B cell (primary cell): ENCODE measurements at regions not wholly inside any gene's neighbourhood (a gene's known extent, or its start where the extent isn't known, plus 50 kb on each side); places are given as distances from the start of the nearest gene placed in this dataset.

Source experiments
- ATAC-seq: fragments of 200-7000 bp; cut with Tn5 transposase; one replicate; pipeline ENCODE4 v1.10.0; 2021; ENCODE audit warnings: low read depth, mild to moderate bottlenecking, moderate number of reproducible peaks, moderate library complexity
- CTCF ChIA-PET: fragments of 350-600 bp; sonication (Branson Sonifier 250); formaldehyde crosslinking; loops from one replicate; lab custom pipeline; 2021; ENCODE audit warnings: antibody characterized with exemption, inconsistent platforms; lab: Charles Lee
- POLR2A ChIA-PET: fragments of 350-600 bp; sonication (Branson Sonifier 250); formaldehyde crosslinking; loops from one replicate; lab custom pipeline; 2021; ENCODE audit warnings: antibody characterized with exemption; lab: Charles Lee
- DNase-seq: peaks from one replicate; pipeline ENCODE4 v3.0.0; 2013
- H2AFZ ChIP-seq: 2 replicates; pipeline ENCODE4 v1.6.1; 2012; ENCODE audit warnings: mild to moderate bottlenecking, low read depth, low read length; ENCODE audit not compliant: insufficient read depth, poor library complexity, severe bottlenecking
- H3K27ac ChIP-seq, 2 donors: 1 replicate in 1 of 2; 2 replicates in 1 of 2; pipeline ENCODE4 v1.5.1; 2012 to 2013; ENCODE audit warnings: low read length in 2 of 2, mild to moderate bottlenecking in 2 of 2, moderate library complexity in 1 of 2
- H3K27me3 ChIP-seq, 4 experiments: fragments of 200-600 bp in 1 of 4; sonication (generic) in 1 of 4; replicated peaks in 1 of 4; 1 replicate in 2 of 4; 2 replicates in 2 of 4; pipeline versions ENCODE4 v1.6.1 to v1.7.0; 2013 to 2016; ENCODE audit warnings: low read length in 3 of 4, mild to moderate bottlenecking in 2 of 4, mixed read lengths in 1 of 4, moderate library complexity in 1 of 4; ENCODE audit not compliant: insufficient read depth in 4 of 4, control insufficient read depth in 3 of 4; ENCODE audit errors: control extremely low read depth in 1 of 4
- H3K36me3 ChIP-seq, 2 experiments: replicated peaks in 1 of 2; 1 replicate in 1 of 2; 2 replicates in 1 of 2; pipeline versions ENCODE4 v1.6.1 to v1.7.1; 2013; ENCODE audit warnings: low read length in 1 of 2; ENCODE audit not compliant: insufficient read depth in 2 of 2, control insufficient read depth in 1 of 2; ENCODE audit errors: control extremely low read depth in 1 of 2, extremely low read depth in 1 of 2
- H3K4me1 ChIP-seq, 2 donors: fragments of 200-600 bp in 1 of 2; sonication (generic) in 1 of 2; 1 replicate in 1 of 2; 2 replicates in 1 of 2; pipeline versions ENCODE4 v1.5.1 to v1.6.1; 2013 to 2017; ENCODE audit warnings: low read length in 2 of 2; ENCODE audit not compliant: control insufficient read depth in 2 of 2, insufficient read depth in 2 of 2
- H3K4me2 ChIP-seq: replicated peaks from 2 replicates; pipeline ENCODE3; 2012; ENCODE audit warnings: mild to moderate bottlenecking, low read depth, low read length; ENCODE audit not compliant: poor library complexity, severe bottlenecking
- H3K4me3 ChIP-seq, 5 experiments: fragments of 200-600 bp in 1 of 5; sonication (generic) in 1 of 5; 1 replicate in 3 of 5; 2 replicates in 2 of 5; pipeline versions ENCODE4 v1.5.1 to v1.7.0; 2011 to 2016; ENCODE audit warnings: low read length in 4 of 5, mild to moderate bottlenecking in 4 of 5, low read depth in 2 of 5, control low read depth in 1 of 5, moderate library complexity in 1 of 5; ENCODE audit not compliant: insufficient read depth in 1 of 5; ENCODE audit errors: control extremely low read depth in 1 of 5, extremely low read depth in 1 of 5
- H3K79me2 ChIP-seq: fragments of 200-600 bp; sonication (generic); one replicate; pipeline ENCODE4 v1.6.0; 2016; ENCODE audit warnings: low read length; ENCODE audit not compliant: control insufficient read depth, insufficient read depth
- H3K9ac ChIP-seq: fragments of 200-600 bp; sonication (generic); 2 replicates; pipeline ENCODE4 v1.6.1; 2017; ENCODE audit warnings: mild to moderate bottlenecking, low read length, moderate library complexity
- H3K9me3 ChIP-seq, 3 donors: one replicate each; pipeline versions ENCODE4 v1.6.1 to v1.7.1; 2013; ENCODE audit warnings: low read length in 2 of 3; ENCODE audit not compliant: control insufficient read depth in 2 of 3, insufficient read depth in 1 of 3; ENCODE audit errors: control extremely low read depth in 1 of 3
- H4K20me1 ChIP-seq: 2 replicates; pipeline ENCODE4 v1.6.0; 2012; ENCODE audit warnings: mild to moderate bottlenecking, low read length; ENCODE audit not compliant: insufficient read depth, control insufficient read depth, poor library complexity, severe bottlenecking
- H3K27ac Mint-ChIP-seq: one replicate; pipeline ENCODE4 v1.8.0; 2021; ENCODE audit warnings: mixed read lengths
- H3K27me3 Mint-ChIP-seq: one replicate; pipeline ENCODE4 v1.8.0; 2021; ENCODE audit warnings: mixed read lengths
- H3K4me1 Mint-ChIP-seq: one replicate; pipeline ENCODE4 v1.8.0; 2021; ENCODE audit warnings: mixed read lengths
- H3K4me3 Mint-ChIP-seq: one replicate; pipeline ENCODE4 v1.8.0; 2021; ENCODE audit warnings: mixed read lengths
- H3K9me3 Mint-ChIP-seq: one replicate; pipeline ENCODE4 v1.8.0; 2022; ENCODE audit warnings: mixed read lengths; ENCODE audit not compliant: insufficient read depth
- CTCF ChIP-seq: fragments of 200-600 bp; IDR thresholded peaks from one replicate; pipeline ENCODE4 v1.8.0; 2022; ENCODE audit warnings: antibody characterized with exemption, mild to moderate bottlenecking
- EZH2 ChIP-seq: IDR thresholded peaks from 2 replicates; pipeline ENCODE4 v1.6.1; 2012; ENCODE audit warnings: borderline replicate concordance, low read depth, mild to moderate bottlenecking, moderate library complexity, low read length; ENCODE audit not compliant: insufficient read depth, poor library complexity, severe bottlenecking
- WGBS: methylation state at CpG from one replicate; pipeline ENCODE4 v1.1.5; 2013; ENCODE audit warnings: missing lambda C conversion rate; ENCODE audit not compliant: insufficient coverage; 5-methylcytosine and 5-hydroxymethylcytosine counted together
- intact Hi-C: fragments of 100-400 bp; cut with micrococcal nuclease; formaldehyde crosslinking; loops from one replicate; pipeline ENCODE4 v1.10.0; 2022

GRCh38 chr10:120691625-120692024 is 159.5 kb upstream of the WDR11 start:
- no peaks in the 10 kb centered on the region for H4K20me1 ChIP-seq
- TF ChIP-seq EZH2: no peak
- TF ChIP-seq CTCF: no peak
- H3K36me3 ChIP-seq: no peaks in the 10 kb centered on the region
- CTCF ChIA-PET: no interaction called here
- DNase-seq: no peak
- no peak overlapping the region for H3K9ac ChIP-seq
- Mint-ChIP-seq H3K9me3 (peaks cover 11% of the 10 kb centered on the region), H3K27ac (no peak overlapping the region), H3K27me3 (no peaks in the 10 kb centered on the region), H3K4me1 (peaks cover 2% of the 10 kb centered on the region), H3K4me3 (no peak overlapping the region)
- ATAC-seq: no peak
- H3K27ac ChIP-seq: no peak overlapping the region
- no peaks in the 10 kb centered on the region for H3K4me1 ChIP-seq
- H2AFZ ChIP-seq: no peak overlapping the region
- H3K27me3 ChIP-seq: no peaks in the 10 kb centered on the region
- H3K4me3 ChIP-seq: no peak overlapping the region
- H3K4me2 ChIP-seq: no peak overlapping the region
- POLR2A ChIA-PET: no interaction called here
- H3K9me3 ChIP-seq: peaks cover 0 to 4% (median 1%) of the 10 kb centered on the region in 3 donors
- intact Hi-C loops: no loop called here
- no CpG with 5 or more reads among the region's 3 CpGs for WGBS
- no peaks in the 10 kb centered on the region for H3K79me2 ChIP-seq

GRCh38 chr10:120700426-120700825 is 150.7 kb upstream of the WDR11 start:
- Histone ChIP-seq H3K4me3 (no peak overlapping the region), H3K9me3 (peaks cover 2 to 15% (median 11%) of the 10 kb centered on the region in 3 donors), H3K79me2 (no peaks in the 10 kb centered on the region), H3K36me3 (no peaks in the 10 kb centered on the region), H2AFZ (no peak overlapping the region), H3K9ac (no peak overlapping the region), H3K4me2 (no peak overlapping the region), H3K27me3 (no peaks in the 10 kb centered on the region), H3K27ac (no peak overlapping the region), H3K4me1 (no peaks in the 10 kb centered on the region), H4K20me1 (no peaks in the 10 kb centered on the region)
- Mint-ChIP-seq H3K27ac (no peak overlapping the region), H3K27me3 (peaks cover 4% of the 10 kb centered on the region), H3K9me3 (peaks cover 11% of the 10 kb centered on the region), H3K4me1 (no peaks in the 10 kb centered on the region), H3K4me3 (no peak overlapping the region)
- ChIA-PET POLR2A (interaction anchor here (0.7 kb wide), 1 partner anchor 44 kb away, joined by 5 read pairs; no protein-coding TSS in a partner anchor), CTCF (interaction anchor here (0.7 kb wide), 1 partner anchor 18 kb away, joined by 3 read pairs; no protein-coding TSS in a partner anchor)
- ATAC-seq (no peak), DNase-seq (no peak)
- TF ChIP-seq CTCF (no peak), EZH2 (no peak)
- WGBS: 86% methylated on average over 1 of the region's 2 CpGs
- intact Hi-C loops: no loop called here
